HG03196 (cell line): ENCODE measurements at regions not wholly inside any gene's neighbourhood (a gene's known extent, or its start where the extent isn't known, plus 50 kb on each side); places are given as distances from the start of the nearest gene placed in this dataset.

ENCODE experiments used
- ATAC-seq: cut with Tn5 transposase; IDR thresholded peaks from one replicate; pipeline ENCODE4 v1.9.1; 2021; ENCODE audit not compliant: unreplicated experiment

DNA sequence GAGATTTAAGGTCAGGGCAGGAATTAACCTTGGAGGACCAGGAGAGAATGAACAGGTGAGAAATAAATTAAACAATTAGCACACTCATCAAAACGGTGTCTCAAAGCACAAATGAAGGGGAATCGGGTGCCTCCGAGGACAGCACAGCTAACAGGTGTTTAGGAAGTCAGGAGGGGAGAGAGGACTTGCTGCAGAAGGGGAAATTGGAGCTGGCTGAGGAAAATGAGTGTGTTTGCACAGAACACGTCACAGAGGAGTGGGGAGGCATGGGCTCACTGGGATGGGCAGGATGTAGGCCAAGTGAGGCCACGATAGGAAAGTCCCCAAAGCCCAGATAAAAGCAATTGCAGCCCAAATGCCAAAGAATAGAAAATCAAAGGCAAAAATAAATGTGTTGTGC is 121.7 kb downstream of the ZNF664 start:
- ATAC-seq: no peak

GRCh38 chr12:124096109-124096508 is 123.1 kb downstream of the ZNF664 start:
- no peak for ATAC-seq

- ATAC-seq: no peak
Measured at GRCh38 chr12:124096869-124097434, 123.9 kb downstream of the ZNF664 start.

GRCh38 chr12:124097701-124098100 is 124.7 kb downstream of the ZNF664 start:
- ATAC-seq: no peak

DNA sequence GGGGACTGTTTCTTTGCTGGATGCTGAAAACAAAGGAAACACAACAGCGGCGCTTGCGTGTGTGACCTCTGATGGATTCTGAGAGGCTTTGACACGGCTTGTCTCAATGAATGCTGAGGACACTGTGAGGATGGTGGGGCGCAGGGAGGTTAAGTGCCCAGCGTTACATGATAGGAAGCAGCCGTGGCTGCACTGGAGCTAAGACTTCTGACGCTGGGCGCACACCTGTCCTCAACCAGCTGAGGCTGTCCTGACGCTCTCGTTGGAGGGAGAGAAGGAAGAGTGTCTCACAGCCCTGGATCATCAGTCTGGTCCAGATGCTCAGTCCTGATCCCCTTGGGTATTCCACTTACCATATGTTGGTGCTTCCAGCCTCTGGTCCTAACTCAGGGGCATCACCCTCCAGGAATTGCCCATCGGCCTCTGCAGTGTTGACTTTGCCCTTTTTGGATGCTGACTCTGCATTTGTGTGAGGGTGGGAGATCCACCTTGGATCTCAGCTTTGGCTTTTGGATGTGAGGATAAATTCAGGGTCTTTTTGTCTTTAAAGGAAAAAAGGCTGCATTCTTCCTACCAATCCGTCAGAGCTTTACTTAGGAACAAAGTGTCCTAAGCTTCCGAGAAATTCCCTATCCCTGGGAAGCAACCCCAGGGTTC is 125.2 kb downstream of the ZNF664 start:
- no peak for ATAC-seq

GRCh38 chr12:124098887-124099286 is 125.9 kb downstream of the ZNF664 start:
- ATAC-seq: no peak

DNA sequence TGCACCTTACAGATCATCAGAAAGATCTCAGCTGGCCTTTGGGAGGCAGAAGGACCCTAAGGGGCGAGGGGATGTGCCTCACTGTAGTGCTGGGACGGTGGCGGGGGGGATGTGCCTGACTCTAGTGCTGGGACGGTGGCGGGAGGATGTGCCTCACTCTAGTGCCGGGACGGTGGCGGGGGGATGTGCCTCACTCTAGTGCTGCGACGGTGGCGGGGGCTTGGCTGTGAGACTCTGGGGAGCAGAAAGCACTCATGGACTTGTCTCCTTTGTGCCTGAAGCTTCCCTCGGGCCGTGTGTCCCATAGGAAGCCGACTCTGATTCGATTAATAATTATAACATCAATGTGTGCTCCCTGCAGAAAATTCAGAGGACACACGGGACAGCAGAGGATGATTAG is 126.6 kb downstream of the ZNF664 start:
- ATAC-seq: no peak

- ATAC-seq: no peak
Measured at GRCh38 chr12:124100572-124101178, 127.7 kb downstream of the ZNF664 start.

- no peak for ATAC-seq
Measured at GRCh38 chr12:124105546-124105945, 132.5 kb downstream of the ZNF664 start.

DNA sequence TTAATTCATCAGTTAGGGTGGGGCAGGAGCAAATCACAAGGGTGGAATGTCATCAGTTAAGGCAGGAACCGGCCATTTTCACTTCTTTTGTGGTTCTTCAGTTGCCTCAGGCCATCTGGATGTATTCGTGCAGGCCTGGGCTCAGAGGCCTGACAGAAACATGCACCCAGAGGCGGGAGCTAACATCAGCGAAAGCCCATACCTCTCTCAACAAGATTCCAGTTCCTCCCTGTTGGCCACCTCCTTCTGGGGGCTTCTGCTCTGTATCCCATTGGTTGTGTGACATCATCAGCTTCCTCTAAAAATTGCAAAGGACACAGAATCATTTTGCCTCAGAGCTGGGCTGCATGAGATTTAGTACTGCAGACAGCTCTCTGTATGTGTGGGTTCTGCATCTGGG is 134.3 kb downstream of the ZNF664 start:
- no peak for ATAC-seq

DNA sequence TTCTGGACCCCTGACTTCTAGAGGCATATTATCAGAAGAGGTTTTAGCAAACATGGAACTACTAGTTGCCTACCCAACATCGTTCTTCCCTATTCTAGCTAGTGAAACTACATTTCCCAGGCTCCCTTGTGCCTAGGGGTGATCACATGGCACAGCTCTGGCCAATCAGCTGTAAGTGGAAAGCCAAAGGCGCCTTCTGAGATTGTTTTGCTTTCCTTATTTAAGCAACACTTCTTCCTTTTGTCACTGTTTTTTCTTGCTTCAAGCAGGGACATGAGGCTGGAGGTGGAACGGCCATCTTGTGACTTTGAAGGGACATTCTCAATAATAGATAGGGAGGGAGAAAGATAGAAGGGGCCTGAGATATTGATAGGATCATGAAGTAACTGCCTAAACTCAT is 136.7 kb downstream of the ZNF664 start:
- ATAC-seq: no peak

DNA sequence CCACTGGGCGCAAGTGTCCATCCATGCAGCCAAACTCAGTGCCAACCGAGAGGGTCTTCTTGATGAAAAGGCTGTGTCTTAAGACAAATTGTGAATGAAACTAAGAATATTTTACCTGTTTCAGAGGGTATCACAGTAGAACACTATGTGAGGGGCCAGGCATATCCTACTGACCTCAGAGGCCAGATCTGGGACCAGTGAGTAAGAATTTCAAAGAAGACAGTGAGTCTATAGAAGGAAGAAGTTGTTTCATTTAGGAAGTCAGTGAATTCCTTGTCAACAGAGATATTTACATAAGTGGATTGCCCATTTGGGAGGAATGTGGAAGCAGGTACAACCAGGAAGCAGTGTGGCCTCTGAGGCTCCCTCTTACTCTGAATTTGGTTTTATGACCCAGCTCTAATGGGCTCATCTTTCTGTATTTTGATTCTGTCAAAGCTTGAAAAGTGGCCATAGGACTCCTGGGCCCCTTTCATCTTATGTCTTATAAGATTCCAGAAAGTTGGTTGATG is 137.4 kb downstream of the ZNF664 start:
- ATAC-seq: no peak

DNA sequence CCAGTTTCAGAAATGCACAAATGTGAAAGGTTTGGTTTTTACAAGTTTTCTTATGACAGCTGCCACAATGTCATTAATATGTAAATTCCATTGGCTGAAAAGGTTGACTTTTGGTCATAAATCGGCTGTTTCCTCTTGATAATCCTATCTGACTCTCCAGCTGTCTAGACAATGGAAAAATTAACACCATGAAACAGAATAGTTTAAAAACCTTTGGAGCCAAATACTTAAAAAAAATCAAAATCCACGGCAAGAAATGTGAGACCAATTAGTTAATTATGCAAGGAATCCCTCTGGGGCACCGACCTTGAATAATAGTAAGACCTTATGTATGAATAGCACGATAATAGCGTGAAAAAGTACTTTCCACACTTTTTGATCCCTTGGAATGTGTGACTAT is 138.0 kb downstream of the ZNF664 start:
- ATAC-seq: no peak

- ATAC-seq: no peak
Measured at GRCh38 chr12:124114316-124114715, 141.3 kb downstream of the ZNF664 start.

DNA sequence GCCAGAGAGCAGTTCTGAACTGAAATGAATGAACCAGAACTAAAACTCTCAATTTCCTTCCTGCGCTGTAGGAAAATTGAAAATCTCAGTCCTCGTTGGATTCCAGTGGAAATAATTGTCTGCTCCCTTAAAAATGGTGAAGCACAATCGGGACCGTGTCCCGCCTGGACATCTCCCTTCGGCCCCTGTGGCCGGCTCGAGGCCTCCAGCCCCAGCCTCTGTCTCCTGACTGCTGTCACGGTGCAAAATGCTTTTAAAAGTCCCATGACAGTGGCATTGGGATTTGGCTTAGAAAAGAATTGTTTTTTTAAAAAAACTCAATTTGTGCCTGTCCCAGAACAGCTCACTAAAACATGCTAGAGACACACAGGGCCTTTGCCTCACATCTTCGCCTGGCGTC is 142.5 kb downstream of the ZNF664 start:
- ATAC-seq: no peak

DNA sequence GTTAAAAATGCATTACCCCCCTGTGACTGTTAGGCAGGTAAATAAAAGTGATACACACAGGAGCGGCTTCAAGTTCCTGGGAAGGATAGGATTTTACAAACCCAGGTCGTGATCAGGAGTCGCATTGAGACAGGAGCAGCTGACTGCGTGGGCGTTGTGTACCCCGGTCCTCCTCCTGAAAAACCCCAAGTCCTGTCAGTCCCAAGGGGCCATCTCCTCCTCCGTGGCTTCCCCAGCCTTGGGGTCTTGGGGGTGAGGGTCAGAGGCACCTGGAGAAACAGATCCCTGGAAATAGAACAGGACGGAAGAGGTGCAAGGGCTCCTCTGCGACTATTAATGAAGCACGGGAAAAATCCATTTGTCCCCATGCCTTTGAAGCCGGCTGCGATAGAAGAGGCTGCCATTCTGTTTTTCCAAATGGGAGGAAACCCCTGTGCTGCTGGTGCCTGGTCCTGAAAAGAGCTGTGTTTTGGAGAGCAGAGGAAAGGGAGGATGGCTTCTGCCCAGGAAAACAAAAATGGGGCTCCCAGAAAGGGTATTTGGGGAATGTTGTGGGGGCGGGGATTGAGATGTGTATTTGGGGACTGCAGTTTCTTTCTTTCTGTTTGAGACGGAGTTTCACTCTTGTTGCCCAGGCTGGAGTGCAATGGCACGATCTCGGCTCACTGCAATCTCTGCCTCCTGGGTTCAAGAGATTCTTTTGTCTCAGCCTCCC is 143.1 kb downstream of the ZNF664 start:
- no peak for ATAC-seq

DNA sequence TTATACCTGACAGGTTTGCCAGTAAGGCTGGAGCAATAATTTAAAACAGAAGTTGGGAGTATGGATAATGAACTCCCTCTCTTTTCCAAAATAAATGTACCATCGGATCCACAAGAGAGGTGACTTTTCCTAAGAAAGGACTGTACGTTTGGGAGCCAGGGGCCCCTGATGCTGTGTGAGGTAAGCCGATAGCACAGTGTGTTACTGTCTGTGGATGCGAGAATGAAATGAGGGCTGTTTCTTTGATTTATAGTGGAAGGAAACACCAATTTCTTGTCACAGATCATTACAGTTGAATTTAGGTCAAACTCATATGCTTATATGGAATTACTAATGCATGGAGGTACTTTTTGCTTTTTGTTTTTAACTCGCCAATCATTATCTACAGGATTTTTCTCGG is 147.7 kb downstream of the ZNF664 start:
- no peak for ATAC-seq

- ATAC-seq: no peak
Measured at GRCh38 chr12:124122722-124123121, 149.7 kb downstream of the ZNF664 start.

DNA sequence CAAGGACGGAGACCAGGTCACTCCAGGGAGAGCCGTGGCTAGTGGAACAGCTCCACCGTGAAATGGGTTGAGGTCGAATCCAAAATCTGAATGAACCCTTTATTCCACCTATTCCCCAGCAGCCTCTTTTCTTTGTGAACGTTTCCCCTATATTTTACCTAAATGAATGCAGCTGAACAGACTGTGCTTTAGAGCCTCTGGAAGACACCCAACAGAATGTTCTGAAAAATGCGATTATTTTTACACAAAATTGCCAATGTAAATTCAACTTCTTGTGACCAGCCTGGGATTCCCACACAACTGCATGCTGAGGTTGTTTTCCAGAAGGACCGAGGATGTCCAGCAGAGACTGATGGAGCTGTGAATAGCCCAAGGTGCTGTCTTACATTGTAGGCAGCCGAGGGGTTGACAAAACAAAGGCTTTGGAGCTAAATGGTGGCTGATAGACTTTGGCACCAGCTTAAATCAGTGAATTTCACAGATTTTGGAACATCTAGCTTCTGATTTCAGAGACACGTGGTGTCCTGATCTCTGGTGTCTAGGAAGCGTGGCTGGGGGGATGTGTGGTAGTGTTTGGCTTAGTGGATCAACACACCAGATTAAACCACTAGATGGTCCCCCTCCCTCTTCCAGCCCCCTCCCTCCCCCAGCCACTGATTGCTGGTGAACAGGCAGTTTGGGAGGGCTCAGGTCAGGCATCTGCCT is 150.4 kb downstream of the ZNF664 start:
- ATAC-seq: no peak

DNA sequence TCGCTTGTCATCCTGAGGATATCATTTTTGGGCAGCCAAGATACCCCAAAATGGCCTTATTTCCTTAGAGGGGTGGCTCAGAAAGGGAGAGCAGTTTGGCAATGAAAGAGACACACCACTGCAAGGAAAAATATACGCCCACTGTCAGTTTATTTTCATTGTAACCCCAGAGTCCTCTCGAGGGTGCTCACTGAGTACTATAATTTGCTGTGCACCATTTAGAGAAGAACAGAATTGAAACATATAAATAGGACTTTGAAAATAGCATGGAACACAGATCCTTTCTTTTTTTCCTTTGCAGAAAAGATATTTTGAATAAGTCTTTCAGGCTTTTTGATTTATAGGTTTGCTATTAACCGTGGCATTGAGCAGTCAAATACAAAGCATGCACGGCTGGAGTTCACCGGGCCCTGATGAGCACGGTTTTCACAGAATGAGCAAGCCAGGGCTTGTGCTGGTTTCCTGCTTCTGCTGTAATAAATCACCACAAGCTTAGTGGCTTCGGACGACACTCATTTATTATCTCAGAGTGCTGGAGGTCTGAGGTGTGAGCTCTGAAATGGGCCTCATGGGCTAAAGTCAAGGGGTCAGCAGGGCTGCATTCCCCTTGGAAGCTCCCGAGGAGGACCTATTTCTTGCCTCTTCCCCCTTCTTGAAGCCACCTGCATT is 152.3 kb downstream of the ZNF664 start:
- peak; percentile 90 for ATAC-seq
